ENCODE measurements at regions not wholly inside any gene's neighbourhood (a gene's known extent, or its start where the extent isn't known, plus 50 kb on each side); places are given as distances from the start of the nearest gene placed in this dataset.

DNA sequence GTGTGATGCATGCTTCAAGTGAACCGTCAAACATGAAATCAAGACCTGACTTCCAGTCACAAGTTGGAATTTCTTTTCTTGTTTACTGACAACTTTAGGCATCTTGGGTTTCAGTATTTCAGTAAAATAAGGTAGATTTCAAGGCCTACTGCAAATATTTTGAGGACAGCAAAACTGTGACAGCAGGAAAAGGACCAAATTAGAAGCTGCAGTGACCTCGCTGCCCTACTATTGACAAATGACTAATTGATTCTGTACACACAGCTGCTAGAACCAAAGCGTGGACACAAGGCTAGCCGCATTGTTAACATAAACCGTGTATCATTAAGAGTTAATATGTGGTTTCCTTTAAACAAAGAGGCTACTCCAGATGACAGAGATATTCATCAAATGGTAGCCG is 105.7 kb upstream of the SEC61G start:
- TF ChIP-seq, protein P1, sequence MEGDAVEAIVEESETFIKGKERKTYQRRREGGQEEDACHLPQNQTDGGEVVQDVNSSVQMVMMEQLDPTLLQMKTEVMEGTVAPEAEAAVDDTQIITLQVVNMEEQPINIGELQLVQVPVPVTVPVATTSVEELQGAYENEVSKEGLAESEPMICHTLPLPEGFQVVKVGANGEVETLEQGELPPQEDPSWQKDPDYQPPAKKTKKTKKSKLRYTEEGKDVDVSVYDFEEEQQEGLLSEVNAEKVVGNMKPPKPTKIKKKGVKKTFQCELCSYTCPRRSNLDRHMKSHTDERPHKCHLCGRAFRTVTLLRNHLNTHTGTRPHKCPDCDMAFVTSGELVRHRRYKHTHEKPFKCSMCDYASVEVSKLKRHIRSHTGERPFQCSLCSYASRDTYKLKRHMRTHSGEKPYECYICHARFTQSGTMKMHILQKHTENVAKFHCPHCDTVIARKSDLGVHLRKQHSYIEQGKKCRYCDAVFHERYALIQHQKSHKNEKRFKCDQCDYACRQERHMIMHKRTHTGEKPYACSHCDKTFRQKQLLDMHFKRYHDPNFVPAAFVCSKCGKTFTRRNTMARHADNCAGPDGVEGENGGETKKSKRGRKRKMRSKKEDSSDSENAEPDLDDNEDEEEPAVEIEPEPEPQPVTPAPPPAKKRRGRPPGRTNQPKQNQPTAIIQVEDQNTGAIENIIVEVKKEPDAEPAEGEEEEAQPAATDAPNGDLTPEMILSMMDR (IDR thresholded peaks at IDR 0.05 in 2 of 3, conservative IDR thresholded peaks at IDR 0.05 in 1 of 3; ENCODE audit: borderline replicate concordance in 1 of 3, insufficient read depth in 1 of 3, low read depth in 2 of 3, low read length in 2 of 3): no peak
- TF ChIP-seq JUND (IDR thresholded peaks at IDR 0.05) (no peak), POLR2A (IDR thresholded peaks at IDR 0.05; ENCODE audit: borderline replicate concordance, extremely low read depth, insufficient read depth, insufficient read length) (no peak), EZH2 (IDR thresholded peaks at IDR 0.05) (no peak), YY1 (IDR thresholded peaks at IDR 0.05; ENCODE audit: extremely low read depth, insufficient replicate concordance, low read depth, low read length) (no peak), ELF1 (IDR thresholded peaks at IDR 0.05; ENCODE audit: borderline replicate concordance, low read depth) (no peak), SP1 (IDR thresholded peaks at IDR 0.05; ENCODE audit: low read depth) (no peak), ZFX (IDR thresholded peaks at IDR 0.05) (no peak), POLR2AphosphoS5 (IDR thresholded peaks at IDR 0.05; ENCODE audit: low read depth, low read length) (no peak)
- TF ChIP-seq, protein P2, sequence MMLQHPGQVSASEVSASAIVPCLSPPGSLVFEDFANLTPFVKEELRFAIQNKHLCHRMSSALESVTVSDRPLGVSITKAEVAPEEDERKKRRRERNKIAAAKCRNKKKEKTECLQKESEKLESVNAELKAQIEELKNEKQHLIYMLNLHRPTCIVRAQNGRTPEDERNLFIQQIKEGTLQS (IDR thresholded peaks at IDR 0.05): no peak
